IMR-90 (cell line): ENCODE measurements at regions not wholly inside any gene's neighbourhood (a gene's known extent, or its start where the extent isn't known, plus 50 kb on each side); places are given as distances from the start of the nearest gene placed in this dataset.

ENCODE experiments used
- ATAC-seq: fragments of 200-7000 bp; cut with Tn5 transposase; 2 replicates; pipeline ENCODE4 v1.9.1; 2020; ENCODE audit warnings: low read depth, mild to moderate bottlenecking, moderate library complexity
- BruUV-seq: library from RNA; stranded (reverse); fragments of 400-500 nt; replicated peaks from 2 replicates; lab custom pipeline; 2021; lab: Mats Ljungman, UMichigan
- CTCF ChIA-PET: fragments of 300-600 bp; formaldehyde crosslinking; extraction: SDS; loops from one replicate; lab custom pipeline; 2021; ENCODE audit warnings: antibody characterized with exemption; lab: Yijun Ruan, JAX
- POLR2A ChIA-PET: fragments of 300-600 bp; sonication (Branson Sonifier 250); formaldehyde crosslinking; loops from one replicate; lab custom pipeline; 2022; ENCODE audit warnings: antibody characterized with exemption; ENCODE audit not compliant: unreplicated experiment; lab: Charles Lee
- DNase-seq: peaks from one replicate; pipeline ENCODE4 v3.0.0; 2013
- H2AFZ ChIP-seq: replicated peaks from 2 replicates; pipeline ENCODE3; 2013; ENCODE audit warnings: low read length, mild to moderate bottlenecking; ENCODE audit not compliant: poor library complexity
- H2AK5ac ChIP-seq: 2 replicates; pipeline ENCODE4 v1.6.1; 2013; ENCODE audit warnings: low read depth, low read length, inconsistent platforms
- H2AK9ac ChIP-seq: replicated peaks from 2 replicates; pipeline ENCODE3; 2013; ENCODE audit warnings: mild to moderate bottlenecking, low read depth, low read length, moderate library complexity; ENCODE audit not compliant: poor library complexity
- H2BK120ac ChIP-seq: 2 replicates; pipeline ENCODE4 v1.6.1; 2013; ENCODE audit warnings: low read depth, low read length, inconsistent platforms
- H2BK15ac ChIP-seq: 3 replicates; pipeline ENCODE4 v1.6.1; 2013; ENCODE audit warnings: low read depth, low read length, inconsistent platforms
- H2BK20ac ChIP-seq: 2 replicates; pipeline ENCODE4 v1.6.1; 2013; ENCODE audit warnings: low read depth, mild to moderate bottlenecking, inconsistent platforms, low read length, moderate library complexity
- H2BK5ac ChIP-seq: 2 replicates; pipeline ENCODE4 v1.6.1; 2013; ENCODE audit warnings: mild to moderate bottlenecking, low read depth, low read length, inconsistent platforms; ENCODE audit not compliant: poor library complexity, severe bottlenecking
- H3K14ac ChIP-seq: replicated peaks from 2 replicates; pipeline ENCODE4 v1.6.1; 2013; ENCODE audit warnings: low read depth, low read length, inconsistent platforms
- H3K18ac ChIP-seq: 2 replicates; pipeline ENCODE4 v1.6.1; 2013; ENCODE audit warnings: low read depth, low read length, control low read depth
- H3K23ac ChIP-seq: 2 replicates; pipeline ENCODE4 v1.6.1; 2013; ENCODE audit warnings: low read depth, low read length, inconsistent platforms
- H3K27ac ChIP-seq: 2 replicates; pipeline ENCODE4 v1.5.1; 2013; ENCODE audit warnings: mild to moderate bottlenecking, control low read depth, low read length; ENCODE audit not compliant: insufficient read depth
- H3K27me3 ChIP-seq: 2 replicates; pipeline ENCODE4 v1.6.1; 2013; ENCODE audit warnings: low read length; ENCODE audit not compliant: control insufficient read depth, insufficient read depth
- H3K36me3 ChIP-seq: 2 replicates; pipeline ENCODE4 v1.6.1; 2013; ENCODE audit warnings: low read length, mixed read lengths; ENCODE audit not compliant: control insufficient read depth, insufficient read depth
- H3K4ac ChIP-seq: 2 replicates; pipeline ENCODE4 v1.6.1; 2013; ENCODE audit warnings: low read depth, low read length, inconsistent platforms
- H3K4me1 ChIP-seq: 2 replicates; pipeline ENCODE4 v1.6.1; 2013; ENCODE audit warnings: low read length, mixed read lengths; ENCODE audit not compliant: control insufficient read depth, insufficient read depth
- H3K4me2 ChIP-seq: 2 replicates; pipeline ENCODE4 v1.6.1; 2013; ENCODE audit warnings: low read depth, mild to moderate bottlenecking, control low read depth, low read length, moderate library complexity
- H3K4me3 ChIP-seq: 2 replicates; pipeline ENCODE4 v1.5.1; 2013; ENCODE audit warnings: low read depth, mild to moderate bottlenecking, control low read depth, low read length, moderate library complexity; ENCODE audit not compliant: insufficient read depth
- H3K56ac ChIP-seq: 2 replicates; pipeline ENCODE4 v1.6.1; 2013; ENCODE audit warnings: low read length, inconsistent platforms; ENCODE audit not compliant: insufficient read depth; ENCODE audit errors: extremely low read depth
- H3K79me1 ChIP-seq, 2 experiments: 2 replicates each; pipeline ENCODE4 v1.6.1; 2013; ENCODE audit warnings: low read length in 2 of 2, inconsistent platforms in 1 of 2, low read depth in 1 of 2
- H3K9ac ChIP-seq: 2 replicates; pipeline ENCODE4 v1.6.1; 2013; ENCODE audit warnings: low read depth, low read length, control low read depth
- H3K9me1 ChIP-seq: 2 replicates; pipeline ENCODE4 v1.6.1; 2013; ENCODE audit warnings: low read length, inconsistent platforms; ENCODE audit not compliant: insufficient read depth
- H3K9me3 ChIP-seq: 2 replicates; pipeline ENCODE4 v1.6.1; 2013; ENCODE audit warnings: low read length; ENCODE audit not compliant: control insufficient read depth, insufficient read depth
- H4K20me1 ChIP-seq: 2 replicates; pipeline ENCODE4 v1.6.1; 2013; ENCODE audit warnings: low read length, inconsistent platforms; ENCODE audit not compliant: insufficient read depth
- H4K5ac ChIP-seq: 2 replicates; pipeline ENCODE4 v1.6.1; 2013; ENCODE audit warnings: mild to moderate bottlenecking, low read depth, low read length, control low read depth
- H4K8ac ChIP-seq, 2 experiments: 2 replicates each; pipeline ENCODE4 v1.6.1; 2013; ENCODE audit warnings: low read depth in 2 of 2, low read length in 2 of 2, control low read depth in 1 of 2, inconsistent platforms in 1 of 2
- H4K91ac ChIP-seq: 2 replicates; pipeline ENCODE4 v1.6.1; 2013; ENCODE audit warnings: low read depth, low read length, inconsistent platforms; ENCODE audit not compliant: insufficient read depth
- BHLHE40 ChIP-seq: fragments of 150-350 bp; IDR thresholded peaks from 2 replicates; pipeline ENCODE4 v1.6.1; 2016; ENCODE audit warnings: mild to moderate bottlenecking, low read depth, low read length
- CEBPB ChIP-seq: IDR thresholded peaks from 2 replicates; pipeline ENCODE4 v1.6.1; 2012; ENCODE audit warnings: low read depth, low read length, improper control_type of control experiment
- CTCF ChIP-seq: conservative IDR thresholded peaks from 2 replicates; pipeline ENCODE4 v1.5.1; 2012; ENCODE audit warnings: mild to moderate bottlenecking, low read depth, low read length, improper control_type of control experiment
- ELK1 ChIP-seq: fragments of 150-350 bp; IDR thresholded peaks from 2 replicates; pipeline ENCODE4 v1.6.1; 2016; ENCODE audit warnings: low read depth, mild to moderate bottlenecking, low read length, moderate library complexity, borderline replicate concordance
- FOS ChIP-seq: fragments of 150-350 bp; IDR thresholded peaks from 2 replicates; pipeline ENCODE4 v1.6.1; 2016; ENCODE audit warnings: low read depth, low read length
- MAFK ChIP-seq: IDR thresholded peaks from 2 replicates; pipeline ENCODE4 v1.6.1; 2012; ENCODE audit warnings: low read depth, low read length, improper control_type of control experiment
- MAZ ChIP-seq: IDR thresholded peaks from 2 replicates; pipeline ENCODE4 v1.6.1; 2012; ENCODE audit warnings: low read depth, mild to moderate bottlenecking, low read length, improper control_type of control experiment, moderate library complexity, borderline replicate concordance
- MXI1 ChIP-seq: IDR thresholded peaks from 2 replicates; pipeline ENCODE4 v1.6.1; 2012; ENCODE audit warnings: low read depth, mild to moderate bottlenecking, low read length, moderate library complexity, borderline replicate concordance
- NFE2L2 ChIP-seq: fragments of 150-350 bp; IDR thresholded peaks from 2 replicates; pipeline ENCODE4 v1.6.1; 2016; ENCODE audit warnings: low read depth, mild to moderate bottlenecking, low read length
- POLR2A ChIP-seq: IDR thresholded peaks from 2 replicates; pipeline ENCODE4 v1.6.1; 2012; ENCODE audit warnings: mild to moderate bottlenecking, low read depth, low read length
- RAD21 ChIP-seq: IDR thresholded peaks from 2 replicates; pipeline ENCODE4 v1.6.1; 2012; ENCODE audit warnings: low read length, improper control_type of control experiment
- RCOR1 ChIP-seq: IDR thresholded peaks from 2 replicates; pipeline ENCODE4 v1.6.1; 2012; ENCODE audit warnings: mild to moderate bottlenecking, low read length, improper control_type of control experiment; ENCODE audit not compliant: insufficient replicate concordance
- RFX5 ChIP-seq: IDR thresholded peaks from 2 replicates; pipeline ENCODE4 v1.8.0; 2012; ENCODE audit warnings: low read depth, mild to moderate bottlenecking, low read length, moderate library complexity
- SMC3 ChIP-seq: fragments of 150-350 bp; IDR thresholded peaks from 2 replicates; pipeline ENCODE4 v1.6.1; 2016; ENCODE audit warnings: low read depth, mild to moderate bottlenecking, antibody characterized with exemption, low read length, moderate library complexity
- USF2 ChIP-seq: fragments of 150-350 bp; IDR thresholded peaks from 2 replicates; pipeline ENCODE4 v1.6.1; 2017; ENCODE audit warnings: mild to moderate bottlenecking, antibody characterized with exemption, low read length, low read depth
- WGBS, 2 experiments: methylation state at CpG; one replicate each; pipeline versions ENCODE4 v1.1.5 to v1.1.7; 2013; ENCODE audit warnings: missing lambda C conversion rate in 2 of 2; ENCODE audit not compliant: insufficient read length in 1 of 2; ENCODE audit errors: extremely low coverage in 2 of 2; 5-methylcytosine and 5-hydroxymethylcytosine counted together
- dilution Hi-C: fragments of 300-500 bp; cut with HindIII; formaldehyde crosslinking; loops from one replicate; pipeline ENCODE4 v1.14.3; 2018; ENCODE audit warnings: low sequenced_read_pairs; ENCODE audit not compliant: unreplicated experiment
- in situ Hi-C: fragments of 300-500 bp; cut with MboI; formaldehyde crosslinking; loops from 3 replicates; pipeline ENCODE4 v1.14.3; 2019; ENCODE audit warnings: low sequenced_read_pairs, inconsistent platforms, mixed read lengths
- intact Hi-C: fragments of 100-400 bp; cut with micrococcal nuclease; formaldehyde crosslinking; loops from 2 replicates; pipeline ENCODE4 v1.10.0; 2022

- no peak overlapping the region for H3K23ac ChIP-seq
- H4K91ac ChIP-seq: no peak overlapping the region
- peaks cover 23% of the 10 kb centered on the region for H3K9me3 ChIP-seq
- no peak overlapping the region for H2AFZ ChIP-seq
- in situ Hi-C loops (no loop called here), dilution Hi-C loops (no loop called here), intact Hi-C loops (no loop called here)
- no peak overlapping the region for H3K9ac ChIP-seq
- no peaks in the 10 kb centered on the region for H3K27me3 ChIP-seq
- H4K8ac ChIP-seq: no peak overlapping the region
- H2BK120ac ChIP-seq: no peak overlapping the region
- no peak overlapping the region for H3K14ac ChIP-seq
- ATAC-seq (no peak), DNase-seq (no peak)
- no peak overlapping the region for H2BK20ac ChIP-seq
- H3K4me2 ChIP-seq: no peak overlapping the region
- no peak overlapping the region for H3K18ac ChIP-seq
- H2AK5ac ChIP-seq: no peak overlapping the region
- H4K5ac ChIP-seq: no peak overlapping the region
- H2BK5ac ChIP-seq: no peak overlapping the region
- H2AK9ac ChIP-seq: no peak overlapping the region
- H2BK15ac ChIP-seq: no peak overlapping the region
- CTCF ChIA-PET: no interaction called here
- H3K56ac ChIP-seq: no peak overlapping the region
- no peak overlapping the region for H3K4me3 ChIP-seq
- H3K27ac ChIP-seq: no peak overlapping the region
- no TSS peak for BruUV-seq
- H4K20me1 ChIP-seq: no peaks in the 10 kb centered on the region
- no peaks in the 10 kb centered on the region for H3K36me3 ChIP-seq
- H3K4ac ChIP-seq: no peak overlapping the region
- no CpG with 5 or more reads among the region's 2 CpGs for WGBS, 2 experiments
- no peaks in the 10 kb centered on the region for H3K4me1 ChIP-seq
- TF ChIP-seq CTCF (no peak), BHLHE40 (no peak), MXI1 (no peak), POLR2A (no peak), FOS (no peak), ELK1 (no peak), MAFK (no peak), RFX5 (no peak), RCOR1 (no peak), SMC3 (no peak), MAZ (no peak), RAD21 (no peak), CEBPB (no peak), NFE2L2 (no peak), USF2 (no peak)
- POLR2A ChIA-PET: no interaction called here
- H3K79me1 ChIP-seq: no peaks in the 10 kb centered on the region
- H3K9me1 ChIP-seq: no peaks in the 10 kb centered on the region
Measured at GRCh38 chr3:35389907-35390306, 249.4 kb upstream of the ARPP21 start.
